Upper lobe of left lung (tissue), 4 donors: ENCODE measurements at regions not wholly inside any gene's neighbourhood (a gene's known extent, or its start where the extent isn't known, plus 50 kb on each side); places are given as distances from the start of the nearest gene placed in this dataset.

Experiments used
- EP300 ChIP-seq, 4 donors: sonication (generic); formaldehyde crosslinking; IDR thresholded peaks; one replicate each; pipeline ENCODE4 v1.5.1; 2017; ENCODE audit warnings: antibody characterized with exemption in 4 of 4, control low read depth in 2 of 4
- POLR2A ChIP-seq, 4 donors: fragments of 450-650 bp; IDR thresholded peaks; one replicate each; pipeline ENCODE4 v1.5.1; 2016 to 2017; ENCODE audit warnings: antibody characterized with exemption in 4 of 4, mild to moderate bottlenecking in 2 of 4
- TF ChIP-seq, protein P1 (sequence below), 6 experiments: fragments of 450-650 bp in 4 of 6; fragments of 200-600 bp in 2 of 6; sonication (generic) in 2 of 6; IDR thresholded peaks; one replicate each; pipeline ENCODE4 v1.5.1; 2016 to 2019; ENCODE audit warnings: antibody characterized with exemption in 6 of 6

DNA sequence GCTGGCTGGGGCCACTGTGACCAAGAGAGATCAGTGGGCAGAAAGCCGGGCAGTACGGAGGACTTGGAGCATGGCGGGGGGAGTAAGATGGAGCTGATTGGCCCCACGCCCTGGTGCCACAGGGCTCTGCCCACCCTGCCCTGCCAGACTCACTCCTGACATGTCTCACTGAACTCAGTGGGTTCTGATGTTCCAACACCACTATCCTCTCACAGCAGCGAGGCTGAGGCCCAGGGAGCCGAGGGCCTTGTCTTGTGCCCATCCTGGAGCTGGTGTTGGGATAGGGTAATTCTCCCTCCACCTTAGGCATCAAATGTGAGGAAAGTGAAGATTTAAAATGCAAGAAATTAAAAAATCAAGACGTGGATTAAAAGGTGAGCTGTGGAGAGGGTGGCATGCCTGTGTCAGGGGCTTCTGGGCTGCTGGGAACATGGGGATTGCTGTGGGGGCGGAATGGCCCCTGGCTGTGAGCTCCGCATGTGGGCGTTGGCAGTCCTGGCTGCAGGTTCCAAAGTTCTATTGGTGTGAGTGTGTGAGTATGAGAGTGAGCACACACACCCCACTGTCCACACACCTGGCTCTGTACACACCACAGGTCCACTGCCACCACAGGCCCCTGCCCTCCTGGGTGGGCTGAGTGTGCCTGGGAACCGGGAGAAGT is 283.5 kb upstream of the HS6ST1 start:
- TF ChIP-seq POLR2A (IDR thresholded peaks at IDR 0.05), result no peak
- TF ChIP-seq, protein P1, sequence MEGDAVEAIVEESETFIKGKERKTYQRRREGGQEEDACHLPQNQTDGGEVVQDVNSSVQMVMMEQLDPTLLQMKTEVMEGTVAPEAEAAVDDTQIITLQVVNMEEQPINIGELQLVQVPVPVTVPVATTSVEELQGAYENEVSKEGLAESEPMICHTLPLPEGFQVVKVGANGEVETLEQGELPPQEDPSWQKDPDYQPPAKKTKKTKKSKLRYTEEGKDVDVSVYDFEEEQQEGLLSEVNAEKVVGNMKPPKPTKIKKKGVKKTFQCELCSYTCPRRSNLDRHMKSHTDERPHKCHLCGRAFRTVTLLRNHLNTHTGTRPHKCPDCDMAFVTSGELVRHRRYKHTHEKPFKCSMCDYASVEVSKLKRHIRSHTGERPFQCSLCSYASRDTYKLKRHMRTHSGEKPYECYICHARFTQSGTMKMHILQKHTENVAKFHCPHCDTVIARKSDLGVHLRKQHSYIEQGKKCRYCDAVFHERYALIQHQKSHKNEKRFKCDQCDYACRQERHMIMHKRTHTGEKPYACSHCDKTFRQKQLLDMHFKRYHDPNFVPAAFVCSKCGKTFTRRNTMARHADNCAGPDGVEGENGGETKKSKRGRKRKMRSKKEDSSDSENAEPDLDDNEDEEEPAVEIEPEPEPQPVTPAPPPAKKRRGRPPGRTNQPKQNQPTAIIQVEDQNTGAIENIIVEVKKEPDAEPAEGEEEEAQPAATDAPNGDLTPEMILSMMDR (IDR thresholded peaks at IDR 0.05), result no peak
- TF ChIP-seq EP300 (IDR thresholded peaks at IDR 0.05), result no peak
